Left colon (tissue), 2 donors: ENCODE measurements at regions not wholly inside any gene's neighbourhood (a gene's known extent, or its start where the extent isn't known, plus 50 kb on each side); places are given as distances from the start of the nearest gene placed in this dataset.

Source experiments
- ATAC-seq: fragments of 200-7000 bp; cut with Tn5 transposase; one replicate; pipeline ENCODE4 v1.9.1; 2020; ENCODE audit warnings: mild to moderate bottlenecking, moderate library complexity
- DNase-seq, 2 donors: peaks; one replicate each; pipeline ENCODE4 v3.0.0-alpha.2; 2020
- intact Hi-C, 2 donors: fragments of 100-400 bp; cut with DNase I in 1 of 2; cut with micrococcal nuclease in 1 of 2; formaldehyde crosslinking; loops; one replicate each; pipeline versions ENCODE4 v1.11.2 to v1.14.0; 2022; cut with DNase I, micrococcal nuclease
- donor health status: DM: no; HTN: no; CAD: no.
- donor health status: DM: yes; HTN: yes; CAD: no.

- DNase-seq (no peak), ATAC-seq (no peak)
- intact Hi-C loops, result no loop called here
These were observed 374.2 kb downstream of the GATA3 start for GRCh38 chr10:8428654-8429053.

GRCh38 chr10:8430321-8430720, 375.8 kb downstream of the GATA3 start:
- no peak for ATAC-seq

GRCh38 chr10:8431511-8431910, 377.0 kb downstream of the GATA3 start:
- no peak for ATAC-seq
- intact Hi-C loops, result no loop called here
- DNase-seq, result no peak

More at GRCh38 chr10:8430321-8430720, 375.8 kb downstream of the GATA3 start:
- intact Hi-C loops, result no loop called here
- no peak for DNase-seq

- intact Hi-C loops, result no loop called here
- ATAC-seq, result no peak
- DNase-seq, result no peak
These were observed 380.9 kb downstream of the GATA3 start for GRCh38 chr10:8435186-8436055.

GRCh38 chr10:8437896-8438295, 383.4 kb downstream of the GATA3 start:
- no peak for ATAC-seq
- intact Hi-C loops, result no loop called here
- no peak for DNase-seq

- intact Hi-C loops, result no loop called here
- ATAC-seq (no peak), DNase-seq (no peak)
These were observed 384.1 kb downstream of the GATA3 start for GRCh38 chr10:8438603-8439002.

- DNase-seq, result no peak
- intact Hi-C loops, result no loop called here
- ATAC-seq, result no peak
These were observed 384.6 kb downstream of the GATA3 start for GRCh38 chr10:8439040-8439439.

GRCh38 chr10:8444630-8445029, 390.1 kb downstream of the GATA3 start:
- intact Hi-C loops, result no loop called here
- DNase-seq (no peak), ATAC-seq (no peak)

GRCh38 chr10:8445353-8445752, 390.9 kb downstream of the GATA3 start:
- DNase-seq, result no peak
- ATAC-seq, result no peak
- intact Hi-C loops, result no loop called here

- ATAC-seq, result no peak
- intact Hi-C loops, result no loop called here
- DNase-seq, result no peak
These were observed 395.4 kb downstream of the GATA3 start for GRCh38 chr10:8449909-8450308.

- DNase-seq (no peak), ATAC-seq (no peak)
- intact Hi-C loops, result no loop called here
These were observed 399.1 kb downstream of the GATA3 start for GRCh38 chr10:8453587-8453986.

GRCh38 chr10:8454357-8454756, 399.9 kb downstream of the GATA3 start:
- DNase-seq, result no peak
- ATAC-seq, result no peak
- intact Hi-C loops, result no loop called here

GRCh38 chr10:8455181-8455580, 400.7 kb downstream of the GATA3 start:
- intact Hi-C loops, result no loop called here
- DNase-seq (no peak), ATAC-seq (no peak)

GRCh38 chr10:8456386-8456785, 401.9 kb downstream of the GATA3 start:
- DNase-seq (no peak), ATAC-seq (no peak)
- intact Hi-C loops, result no loop called here

GRCh38 chr10:8460626-8461025, 406.1 kb downstream of the GATA3 start:
- DNase-seq (no peak), ATAC-seq (no peak)
- intact Hi-C loops, result no loop called here

- DNase-seq (no peak), ATAC-seq (no peak)
- intact Hi-C loops, result no loop called here
These were observed 408.1 kb downstream of the GATA3 start for GRCh38 chr10:8462565-8462964.

GRCh38 chr10:8463853-8464252, 409.4 kb downstream of the GATA3 start:
- intact Hi-C loops, result no loop called here
- ATAC-seq, result no peak
- no peak for DNase-seq

GRCh38 chr10:8468477-8468876, 414.0 kb downstream of the GATA3 start:
- intact Hi-C loops, result no loop called here
- DNase-seq, result no peak
- no peak for ATAC-seq

- DNase-seq, result no peak
- intact Hi-C loops, result no loop called here
- no peak for ATAC-seq
These were observed 418.7 kb downstream of the GATA3 start for GRCh38 chr10:8473205-8473604.

GRCh38 chr10:8477300-8477699, 422.8 kb downstream of the GATA3 start:
- no peak for DNase-seq
- ATAC-seq, result no peak

More at GRCh38 chr10:8477300-8477699, 422.8 kb downstream of the GATA3 start:
- intact Hi-C loops, result no loop called here
